Gastrocnemius medialis (tissue), 4 donors: ENCODE measurements at regions not wholly inside any gene's neighbourhood (a gene's known extent, or its start where the extent isn't known, plus 50 kb on each side); places are given as distances from the start of the nearest gene placed in this dataset.

Experiments used
- POLR2A ChIP-seq, 2 donors: fragments of 450-650 bp; IDR thresholded peaks; one replicate each; pipeline ENCODE4 v1.6.1; 2017; ENCODE audit warnings: antibody characterized with exemption in 2 of 2, mild to moderate bottlenecking in 2 of 2, moderate library complexity in 2 of 2
- TF ChIP-seq, protein P1 (sequence below), 5 experiments: fragments of 450-650 bp in 3 of 5; fragments of 200-600 bp in 2 of 5; sonication (generic) in 2 of 5; IDR thresholded peaks in 4 of 5; conservative IDR thresholded peaks in 1 of 5; 1 replicate in 4 of 5; 2 replicates in 1 of 5; pipeline ENCODE4 v1.5.1; 2016 to 2019; ENCODE audit warnings: antibody characterized with exemption in 5 of 5, mild to moderate bottlenecking in 3 of 5, moderate library complexity in 3 of 5

DNA sequence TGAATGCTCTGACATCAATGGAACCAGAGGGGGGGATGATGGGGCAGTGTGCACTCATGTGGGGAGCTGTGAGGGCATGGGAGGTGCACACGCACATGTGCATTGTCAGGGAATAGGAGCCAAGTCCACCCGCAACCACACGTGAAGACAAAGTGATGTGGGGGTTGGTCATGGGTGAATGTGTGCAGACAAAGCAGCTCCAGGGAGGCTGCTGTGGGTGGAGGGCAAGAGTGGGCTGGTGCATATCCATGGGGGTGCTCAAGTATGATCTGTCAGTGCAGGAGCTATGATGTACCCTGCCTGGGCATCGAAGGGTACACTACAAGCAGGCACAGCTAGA is 301.9 kb downstream of the TEX13C start:
- TF ChIP-seq POLR2A (IDR thresholded peaks at IDR 0.05) = no peak
- TF ChIP-seq, protein P1, sequence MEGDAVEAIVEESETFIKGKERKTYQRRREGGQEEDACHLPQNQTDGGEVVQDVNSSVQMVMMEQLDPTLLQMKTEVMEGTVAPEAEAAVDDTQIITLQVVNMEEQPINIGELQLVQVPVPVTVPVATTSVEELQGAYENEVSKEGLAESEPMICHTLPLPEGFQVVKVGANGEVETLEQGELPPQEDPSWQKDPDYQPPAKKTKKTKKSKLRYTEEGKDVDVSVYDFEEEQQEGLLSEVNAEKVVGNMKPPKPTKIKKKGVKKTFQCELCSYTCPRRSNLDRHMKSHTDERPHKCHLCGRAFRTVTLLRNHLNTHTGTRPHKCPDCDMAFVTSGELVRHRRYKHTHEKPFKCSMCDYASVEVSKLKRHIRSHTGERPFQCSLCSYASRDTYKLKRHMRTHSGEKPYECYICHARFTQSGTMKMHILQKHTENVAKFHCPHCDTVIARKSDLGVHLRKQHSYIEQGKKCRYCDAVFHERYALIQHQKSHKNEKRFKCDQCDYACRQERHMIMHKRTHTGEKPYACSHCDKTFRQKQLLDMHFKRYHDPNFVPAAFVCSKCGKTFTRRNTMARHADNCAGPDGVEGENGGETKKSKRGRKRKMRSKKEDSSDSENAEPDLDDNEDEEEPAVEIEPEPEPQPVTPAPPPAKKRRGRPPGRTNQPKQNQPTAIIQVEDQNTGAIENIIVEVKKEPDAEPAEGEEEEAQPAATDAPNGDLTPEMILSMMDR (IDR thresholded peaks at IDR 0.05 in 4 of 5, conservative IDR thresholded peaks at IDR 0.05 in 1 of 5) = no peak
